ENCODE measurements at regions not wholly inside any gene's neighbourhood (a gene's known extent, or its start where the extent isn't known, plus 50 kb on each side); places are given as distances from the start of the nearest gene placed in this dataset.

- TF ChIP-seq CTCF (IDR thresholded peaks at IDR 0.05 in 8 of 11, conservative IDR thresholded peaks at IDR 0.05 in 3 of 11) (no peak), POLR2AphosphoS5 (IDR thresholded peaks at IDR 0.05) (no peak)
These were observed 73.5 kb downstream of the BTG1 start for GRCh38 chr12:92072112-92072511.
